Tibial artery (tissue), 4 donors: ENCODE measurements at regions not wholly inside any gene's neighbourhood (a gene's known extent, or its start where the extent isn't known, plus 50 kb on each side); places are given as distances from the start of the nearest gene placed in this dataset.

ENCODE experiments used
- DNase-seq, 2 donors: peaks; one replicate each; pipeline ENCODE4 v3.0.0-alpha.2; 2019
- H3K27ac ChIP-seq, 2 donors: fragments of 200-600 bp; sonication (generic) in 1 of 2; 1 replicate in 1 of 2; 2 replicates in 1 of 2; pipeline ENCODE4 v1.5.1; 2018 to 2019; ENCODE audit warnings: mild to moderate bottlenecking in 1 of 2
- H3K27me3 ChIP-seq, 2 donors: fragments of 200-600 bp; sonication (generic) in 1 of 2; one replicate each; pipeline versions ENCODE4 v1.5.1 to v1.6.0; 2016 to 2019
- H3K36me3 ChIP-seq, 3 donors: fragments of 200-600 bp; sonication (generic) in 2 of 3; one replicate each; pipeline ENCODE4 v1.5.1; 2016 to 2019; ENCODE audit warnings: mild to moderate bottlenecking in 2 of 3
- H3K4me1 ChIP-seq, 4 donors: fragments of 200-600 bp; sonication (generic) in 2 of 4; 1 replicate in 3 of 4; 2 replicates in 1 of 4; pipeline ENCODE4 v1.5.1; 2016 to 2019
- H3K4me3 ChIP-seq, 2 donors: fragments of 200-600 bp; sonication (generic) in 1 of 2; 1 replicate in 1 of 2; 2 replicates in 1 of 2; pipeline ENCODE4 v1.5.1; 2018 to 2019; ENCODE audit warnings: mild to moderate bottlenecking in 2 of 2
- H3K9me3 ChIP-seq, 3 donors: fragments of 200-600 bp; sonication (generic) in 1 of 3; one replicate each; pipeline ENCODE4 v1.5.1; 2016 to 2019
- CTCF ChIP-seq, 2 experiments: fragments of 200-600 bp in 1 of 2; fragments of 450-650 bp in 1 of 2; IDR thresholded peaks; one replicate each; pipeline ENCODE4 v1.5.1; 2017 to 2019; ENCODE audit warnings: antibody characterized with exemption in 2 of 2, mild to moderate bottlenecking in 1 of 2, moderate library complexity in 1 of 2
- intact Hi-C: fragments of 100-400 bp; cut with DNase I; formaldehyde crosslinking; loops from one replicate; pipeline ENCODE4 v1.15.0; 2023; ENCODE audit warnings: low total_unique reads

DNA sequence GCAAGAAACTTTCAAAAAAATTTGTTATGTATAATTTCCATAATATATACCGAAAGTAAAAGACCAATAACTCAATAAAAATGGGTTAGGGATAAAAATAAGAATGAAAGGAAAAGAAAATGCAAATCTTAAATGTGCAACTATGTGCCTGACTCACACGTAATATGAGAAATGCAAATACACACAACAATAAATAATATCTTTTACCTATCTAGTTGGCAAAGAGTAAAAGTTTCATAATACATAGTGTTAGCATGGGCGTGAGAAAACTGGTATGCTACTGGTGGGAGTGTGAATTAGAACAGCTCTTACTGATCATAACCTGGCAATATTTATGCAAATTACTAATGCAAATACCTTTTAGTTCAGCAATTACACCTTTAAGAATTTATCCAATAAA lies 438.5 kb upstream of the CITED2 start:
- H3K4me1 ChIP-seq = peaks cover 0 to 5% (median 0%) of the 10 kb centered on the region in 4 donors
- H3K27me3 ChIP-seq = no peaks in the 10 kb centered on the region
- H3K9me3 ChIP-seq = no peaks in the 10 kb centered on the region
- no peak for TF ChIP-seq CTCF (IDR thresholded peaks at IDR 0.05)
- H3K27ac ChIP-seq = no peak overlapping the region
- intact Hi-C loops = no loop called here
- DNase-seq = no peak
- H3K36me3 ChIP-seq = no peaks in the 10 kb centered on the region
- H3K4me3 ChIP-seq = no peak overlapping the region

DNA sequence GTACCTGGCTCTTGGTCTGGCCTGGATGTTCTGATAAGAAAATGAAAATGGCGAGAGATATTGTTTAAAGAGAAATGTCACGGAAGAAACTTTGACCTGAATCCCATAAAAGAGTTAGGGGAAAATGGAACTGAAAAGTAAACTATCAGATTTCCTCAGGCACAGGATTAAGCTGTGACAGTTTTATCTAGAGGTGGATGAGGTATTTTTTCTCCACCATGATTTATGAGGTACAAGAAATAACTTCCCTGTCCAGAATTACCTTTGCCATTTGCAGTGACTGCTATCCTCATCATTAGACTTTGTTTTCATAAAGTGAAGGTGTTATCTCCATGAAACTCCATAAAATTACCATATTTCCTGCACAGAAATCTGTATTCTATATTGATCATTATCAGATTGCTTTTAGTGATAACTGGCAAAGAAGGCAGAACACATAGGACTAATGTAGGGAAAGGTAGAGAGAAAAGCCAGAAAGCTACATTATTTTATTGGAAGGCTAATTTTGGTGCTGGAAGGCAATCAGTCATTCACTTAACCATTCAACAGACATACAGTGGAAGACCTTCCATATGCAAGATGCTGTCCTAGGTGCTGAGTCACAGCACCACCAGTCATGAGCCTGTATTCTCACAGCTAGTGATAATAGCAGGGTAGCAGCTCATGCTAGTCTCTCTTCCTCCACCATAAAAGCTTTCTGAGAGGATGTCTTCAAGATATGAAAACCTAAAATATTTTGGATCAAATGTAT lies 427.3 kb upstream of the CITED2 start:
- Histone ChIP-seq H3K27ac (no peak overlapping the region), H3K4me3 (no peak overlapping the region), H3K9me3 (no peaks in the 10 kb centered on the region), H3K27me3 (no peaks in the 10 kb centered on the region), H3K36me3 (no peaks in the 10 kb centered on the region), H3K4me1 (no peaks in the 10 kb centered on the region)
- TF ChIP-seq CTCF (IDR thresholded peaks at IDR 0.05) = no peak
- no peak for DNase-seq
- intact Hi-C loops = no loop called here

- Histone ChIP-seq H3K36me3 (no peaks in the 10 kb centered on the region), H3K4me1 (no peaks in the 10 kb centered on the region), H3K27ac (no peak overlapping the region), H3K4me3 (no peak overlapping the region), H3K9me3 (no peaks in the 10 kb centered on the region), H3K27me3 (no peaks in the 10 kb centered on the region)
- TF ChIP-seq CTCF (IDR thresholded peaks at IDR 0.05) = no peak
- no peak for DNase-seq
- intact Hi-C loops = no loop called here
Observed at GRCh38 chr6:139800837-139801236, 426.4 kb upstream of the CITED2 start.

- DNase-seq = no peak
- no peaks in the 10 kb centered on the region for H3K27me3 ChIP-seq
- no peak for TF ChIP-seq CTCF (IDR thresholded peaks at IDR 0.05)
- H3K36me3 ChIP-seq = no peaks in the 10 kb centered on the region
- no peak overlapping the region for H3K27ac ChIP-seq
- no peak overlapping the region for H3K4me3 ChIP-seq
- intact Hi-C loops = no loop called here
- H3K4me1 ChIP-seq = no peaks in the 10 kb centered on the region
- peaks cover 0 to 9% (median 0%) of the 10 kb centered on the region in 3 donors for H3K9me3 ChIP-seq
Observed at GRCh38 chr6:139790527-139790926, 416.1 kb upstream of the CITED2 start.

- H3K9me3 ChIP-seq = peaks cover 0 to 19% (median 0%) of the 10 kb centered on the region in 3 donors
- no peak for DNase-seq
- H3K27me3 ChIP-seq = no peaks in the 10 kb centered on the region
- H3K4me3 ChIP-seq = no peak overlapping the region
- intact Hi-C loops = no loop called here
- no peaks in the 10 kb centered on the region for H3K4me1 ChIP-seq
- H3K36me3 ChIP-seq = no peaks in the 10 kb centered on the region
- no peak for TF ChIP-seq CTCF (IDR thresholded peaks at IDR 0.05)
- no peak overlapping the region for H3K27ac ChIP-seq
Observed at GRCh38 chr6:139784222-139784769, 409.8 kb upstream of the CITED2 start.
